Left lung (tissue), 4 donors: ENCODE measurements at regions not wholly inside any gene's neighbourhood (a gene's known extent, or its start where the extent isn't known, plus 50 kb on each side); places are given as distances from the start of the nearest gene placed in this dataset.

ENCODE experiments used
- ATAC-seq: fragments of 200-7000 bp; cut with Tn5 transposase; one replicate; pipeline ENCODE4 v1.9.1; 2020; ENCODE audit warnings: moderate library complexity
- DNase-seq, 4 donors: peaks; one replicate each; pipeline ENCODE4 v3.0.0-alpha.2; 2013 to 2020
- H3K27ac ChIP-seq, 2 donors: fragments of 200-600 bp; sonication (generic) in 1 of 2; one replicate each; pipeline versions ENCODE4 v1.5.0 to v1.8.0; 2020 to 2021
- H3K27me3 ChIP-seq, 2 donors: fragments of 200-600 bp; sonication (generic) in 1 of 2; one replicate each; pipeline versions ENCODE4 v1.5.0 to v1.8.0; 2020 to 2021
- H3K36me3 ChIP-seq, 2 donors: fragments of 200-600 bp; sonication (generic) in 1 of 2; one replicate each; pipeline versions ENCODE4 v1.5.0 to v1.8.0; 2020 to 2021
- H3K4me1 ChIP-seq, 2 donors: fragments of 200-600 bp; one replicate each; pipeline ENCODE4 v1.8.0; 2021
- H3K4me3 ChIP-seq, 2 donors: fragments of 200-600 bp; sonication (generic) in 1 of 2; one replicate each; pipeline versions ENCODE4 v1.5.0 to v1.8.0; 2020 to 2021; ENCODE audit warnings: mild to moderate bottlenecking in 1 of 2
- H3K9me3 ChIP-seq, 2 donors: fragments of 200-600 bp; sonication (generic) in 1 of 2; one replicate each; pipeline versions ENCODE4 v1.5.0 to v1.8.0; 2020 to 2021
- intact Hi-C, 2 donors: fragments of 100-400 bp; cut with DNase I; formaldehyde crosslinking; loops; one replicate each; pipeline versions ENCODE4 v1.11.2 to v1.14.2; 2022
- TF ChIP-seq, protein P1 (sequence below), 2 donors: fragments of 200-600 bp; sonication (generic) in 1 of 2; IDR thresholded peaks; one replicate each; pipeline versions ENCODE4 v1.5.0 to v1.8.0; 2021; ENCODE audit warnings: antibody characterized with exemption in 2 of 2
- donor health status: DM: no; HTN: yes; CAD: no.
- donor health status: DM: no; HTN: no; CAD: no.

DNA sequence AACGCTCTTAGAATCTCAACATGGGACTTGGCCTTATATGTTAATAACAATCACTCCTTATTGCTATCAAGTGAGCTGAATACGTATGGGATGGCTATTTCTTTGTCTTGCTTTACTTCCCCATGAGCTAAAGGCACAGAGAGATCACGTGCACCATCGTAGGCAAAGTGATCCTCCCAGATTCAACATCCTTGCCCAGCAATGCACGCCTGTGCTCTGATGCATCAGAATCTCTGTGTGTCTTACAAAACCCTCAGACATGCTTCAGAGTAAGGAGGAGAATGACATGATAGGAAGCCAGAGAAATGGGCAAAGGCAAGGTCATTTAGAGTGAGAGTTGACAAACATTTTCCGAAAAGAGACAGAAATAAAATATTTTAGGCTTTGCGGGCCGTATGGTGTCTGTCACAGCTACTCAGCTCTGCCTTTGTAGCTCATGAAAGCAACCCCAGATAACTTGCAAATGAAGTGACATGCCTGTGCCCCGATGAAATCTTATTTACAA lies 277.6 kb upstream of the CDH4 start:
- Histone ChIP-seq H3K4me3 (no peak overlapping the region), H3K27ac (no peak overlapping the region), H3K4me1 (no peaks in the 10 kb centered on the region), H3K9me3 (peaks cover 0 to 9% of the 10 kb centered on the region in 2 donors), H3K27me3 (no peaks in the 10 kb centered on the region), H3K36me3 (no peaks in the 10 kb centered on the region)
- TF ChIP-seq, protein P1, sequence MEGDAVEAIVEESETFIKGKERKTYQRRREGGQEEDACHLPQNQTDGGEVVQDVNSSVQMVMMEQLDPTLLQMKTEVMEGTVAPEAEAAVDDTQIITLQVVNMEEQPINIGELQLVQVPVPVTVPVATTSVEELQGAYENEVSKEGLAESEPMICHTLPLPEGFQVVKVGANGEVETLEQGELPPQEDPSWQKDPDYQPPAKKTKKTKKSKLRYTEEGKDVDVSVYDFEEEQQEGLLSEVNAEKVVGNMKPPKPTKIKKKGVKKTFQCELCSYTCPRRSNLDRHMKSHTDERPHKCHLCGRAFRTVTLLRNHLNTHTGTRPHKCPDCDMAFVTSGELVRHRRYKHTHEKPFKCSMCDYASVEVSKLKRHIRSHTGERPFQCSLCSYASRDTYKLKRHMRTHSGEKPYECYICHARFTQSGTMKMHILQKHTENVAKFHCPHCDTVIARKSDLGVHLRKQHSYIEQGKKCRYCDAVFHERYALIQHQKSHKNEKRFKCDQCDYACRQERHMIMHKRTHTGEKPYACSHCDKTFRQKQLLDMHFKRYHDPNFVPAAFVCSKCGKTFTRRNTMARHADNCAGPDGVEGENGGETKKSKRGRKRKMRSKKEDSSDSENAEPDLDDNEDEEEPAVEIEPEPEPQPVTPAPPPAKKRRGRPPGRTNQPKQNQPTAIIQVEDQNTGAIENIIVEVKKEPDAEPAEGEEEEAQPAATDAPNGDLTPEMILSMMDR (IDR thresholded peaks at IDR 0.05): no peak
- ATAC-seq: peak; percentile 26
- intact Hi-C loops: no loop called here
- DNase-seq: peak in 2 of 4 donors; percentile 40 to 46

DNA sequence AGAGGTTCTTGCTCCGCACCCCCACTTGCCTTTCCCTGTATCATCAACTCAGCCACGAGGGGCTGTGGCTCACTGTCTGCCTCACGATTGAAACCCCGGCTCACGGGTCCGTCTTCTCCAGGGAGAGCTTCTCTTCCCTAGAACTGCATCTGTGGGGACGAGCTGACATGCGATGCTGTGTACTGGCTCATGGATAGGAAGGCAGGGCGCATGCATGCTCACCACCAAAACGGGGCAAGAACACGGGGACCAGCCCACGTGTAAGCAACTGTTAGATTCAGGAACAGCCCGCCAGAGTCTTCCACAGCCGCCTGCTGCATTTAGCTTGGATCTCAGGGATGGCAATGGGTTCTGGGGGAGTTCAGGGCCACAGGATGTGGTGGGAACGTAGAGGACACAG lies 275.9 kb upstream of the CDH4 start:
- Histone ChIP-seq H3K9me3 (peaks cover 0 to 22% of the 10 kb centered on the region in 2 donors), H3K4me1 (no peaks in the 10 kb centered on the region), H3K36me3 (no peaks in the 10 kb centered on the region), H3K4me3 (no peak overlapping the region), H3K27me3 (no peaks in the 10 kb centered on the region), H3K27ac (no peak overlapping the region)
- TF ChIP-seq, protein P1 (IDR thresholded peaks at IDR 0.05): no peak
- ATAC-seq: no peak
- intact Hi-C loops: no loop called here
- DNase-seq: no peak

DNA sequence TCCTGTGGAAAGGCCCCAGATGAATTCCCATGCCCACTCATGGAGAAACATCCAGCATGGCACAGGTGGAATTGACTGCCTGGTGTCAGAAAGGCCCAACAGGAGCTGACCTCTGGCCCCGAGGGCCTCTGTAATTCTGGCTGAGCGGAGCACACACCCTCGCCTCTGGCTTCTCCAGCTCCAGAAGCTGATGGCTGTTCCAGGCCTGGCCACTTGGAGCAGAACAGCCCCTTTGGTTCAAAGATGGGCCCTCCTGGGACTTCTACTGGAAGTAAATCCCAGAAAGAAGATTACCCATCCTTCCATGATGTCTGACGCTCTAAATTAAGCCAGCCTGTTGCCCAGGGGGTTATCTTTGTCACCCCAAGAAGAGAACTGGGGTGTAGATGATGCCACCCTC lies 275.1 kb upstream of the CDH4 start:
- no peaks in the 10 kb centered on the region for H3K4me1 ChIP-seq
- intact Hi-C loops: no loop called here
- TF ChIP-seq, protein P1 (IDR thresholded peaks at IDR 0.05): no peak
- H3K27me3 ChIP-seq: no peaks in the 10 kb centered on the region
- H3K27ac ChIP-seq: no peak overlapping the region
- no peak overlapping the region for H3K4me3 ChIP-seq
- DNase-seq (no peak), ATAC-seq (no peak)
- H3K36me3 ChIP-seq: no peaks in the 10 kb centered on the region
- peaks cover 0 to 22% of the 10 kb centered on the region in 2 donors for H3K9me3 ChIP-seq

DNA sequence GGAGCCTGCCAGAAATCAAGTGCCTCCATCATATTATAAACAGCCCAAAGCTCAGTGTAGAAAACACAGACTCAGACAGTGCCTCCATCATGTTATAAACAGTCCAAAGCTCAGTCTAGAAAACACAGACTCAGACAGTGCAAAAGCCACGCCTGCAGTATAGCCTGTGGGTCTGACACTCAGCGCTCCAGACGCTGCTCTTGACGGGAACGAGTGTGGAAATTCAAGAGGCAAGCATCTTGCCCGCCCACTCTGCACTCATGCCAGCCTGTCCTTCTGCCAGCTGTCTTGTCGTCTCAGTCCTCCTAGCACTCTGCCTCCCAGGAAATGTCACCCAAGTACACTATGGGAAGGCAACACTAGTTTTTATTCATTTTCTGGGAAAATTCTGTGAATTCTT lies 274.2 kb upstream of the CDH4 start:
- TF ChIP-seq, protein P1 (IDR thresholded peaks at IDR 0.05): no peak
- Histone ChIP-seq H3K27me3 (no peaks in the 10 kb centered on the region), H3K4me1 (no peaks in the 10 kb centered on the region), H3K9me3 (peaks cover 0 to 22% of the 10 kb centered on the region in 2 donors), H3K4me3 (no peak overlapping the region), H3K36me3 (no peaks in the 10 kb centered on the region), H3K27ac (no peak overlapping the region)
- intact Hi-C loops: no loop called here
- ATAC-seq (peak; percentile 57), DNase-seq (peak in 1 of 4 donors; percentile 16)

DNA sequence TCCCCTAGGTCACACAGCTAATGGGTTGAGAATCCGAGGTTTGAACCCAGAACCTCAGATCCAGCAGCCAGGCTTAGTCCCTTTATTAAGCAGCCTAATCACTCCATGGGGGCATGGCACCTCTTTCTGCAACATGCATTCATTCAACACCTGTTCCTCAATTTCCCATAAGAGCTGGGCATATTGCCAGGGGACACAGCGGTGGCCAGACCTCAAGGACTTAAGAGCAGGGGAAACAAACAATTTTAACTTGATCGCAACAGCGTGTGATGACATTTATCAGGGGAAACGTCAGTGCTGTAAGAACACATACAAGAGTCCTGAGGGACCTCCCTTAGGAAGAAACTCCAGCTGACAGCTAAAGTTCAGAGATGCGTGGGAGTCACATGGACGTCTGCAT lies 267.4 kb upstream of the CDH4 start:
- no peak for ATAC-seq
- H3K27ac ChIP-seq: no peak overlapping the region
- DNase-seq: no peak

More for the DNA sequence above, 267.4 kb upstream of the CDH4 start:
- H3K4me3 ChIP-seq: no peak overlapping the region
- H3K36me3 ChIP-seq: no peaks in the 10 kb centered on the region
- TF ChIP-seq, protein P1 (IDR thresholded peaks at IDR 0.05): no peak
- H3K4me1 ChIP-seq: no peaks in the 10 kb centered on the region
- H3K9me3 ChIP-seq: peaks cover 0 to 12% of the 10 kb centered on the region in 2 donors
- intact Hi-C loops: no loop called here
- peaks cover 0 to 4% of the 10 kb centered on the region in 2 donors for H3K27me3 ChIP-seq
